K562 (cell line): ENCODE measurements at regions not wholly inside any gene's neighbourhood (a gene's known extent, or its start where the extent isn't known, plus 50 kb on each side); places are given as distances from the start of the nearest gene placed in this dataset.

Experiments used
- ATAC-seq: fragments of 200-7000 bp; cut with Tn5 transposase; 3 replicates; pipeline ENCODE4 v1.9.1; 2020; ENCODE audit warnings: moderate library complexity
- BruUV-seq: library from RNA; stranded (reverse); fragments of 400-500 nt; replicated peaks from 2 replicates; lab custom pipeline; 2021; lab: Mats Ljungman, UMichigan
- CTCF ChIA-PET: fragments of 300-600 bp; formaldehyde crosslinking; extraction: SDS; loops from one replicate; lab custom pipeline; 2021; ENCODE audit warnings: low intra/inter-chr PET ratio; lab: Yijun Ruan, JAX
- POLR2A ChIA-PET: fragments of 300-600, 350-650 bp; sonication (Branson Sonifier 250); formaldehyde crosslinking; extraction: SDS; loops from one replicate; lab custom pipeline; 2021; ENCODE audit warnings: antibody characterized with exemption, inconsistent platforms; lab: Yijun Ruan, JAX
- DNase-seq, 4 experiments: peaks; one replicate each; pipeline versions ENCODE4 v3.0.0 to v3.0.0-alpha.2; 2011 to 2018; ENCODE audit warnings: low spot score in 3 of 4, mixed read lengths in 3 of 4; ENCODE audit errors: extremely low read depth in 1 of 4
- FAIRE-seq: peaks from 2 replicates; lab custom pipeline; 2011; peaks lifted over from hg19 to GRCh38; lab: Jason Lieb, UNC
- H2AFZ ChIP-seq: 2 replicates; pipeline ENCODE4 v1.6.0; 2011; ENCODE audit warnings: low read depth, low read length, control low read depth, inconsistent platforms
- H3K27ac ChIP-seq: fragments of 200-600 bp; 3 replicates; pipeline ENCODE4 v1.8.0; 2011; ENCODE audit warnings: low read depth, mild to moderate bottlenecking, control low read depth, inconsistent platforms, low read length, moderate library complexity, mixed read lengths; ENCODE audit errors: extremely low read depth
- H3K27me3 ChIP-seq, 2 experiments: fragments of 300-600 bp in 1 of 2; 2 replicates in 1 of 2; 3 replicates in 1 of 2; pipeline versions ENCODE4 v1.6.0 to v1.8.0; 2011; ENCODE audit warnings: inconsistent platforms in 2 of 2, low read length in 2 of 2, mild to moderate bottlenecking in 1 of 2, mixed read lengths in 1 of 2, moderate library complexity in 1 of 2; ENCODE audit not compliant: control insufficient read depth in 2 of 2, insufficient read depth in 2 of 2
- H3K36me3 ChIP-seq: fragments of 300-600 bp; 3 replicates; pipeline ENCODE4 v1.8.0; 2011; ENCODE audit warnings: mild to moderate bottlenecking, low read length, inconsistent platforms; ENCODE audit not compliant: control insufficient read depth, insufficient read depth
- H3K4me1 ChIP-seq, 2 experiments: fragments of 200-600 bp in 1 of 2; replicated peaks in 1 of 2; 2 replicates in 1 of 2; 3 replicates in 1 of 2; pipeline versions ENCODE4 v1.5.1 to v1.8.0; 2011; ENCODE audit warnings: inconsistent platforms in 2 of 2, low read length in 2 of 2, mild to moderate bottlenecking in 1 of 2, mixed read lengths in 1 of 2, moderate library complexity in 1 of 2; ENCODE audit not compliant: control insufficient read depth in 2 of 2, insufficient read depth in 2 of 2
- H3K4me2 ChIP-seq: 2 replicates; pipeline ENCODE4 v1.6.1; 2011; ENCODE audit warnings: low read length, control low read depth, inconsistent platforms, mixed read lengths; ENCODE audit not compliant: insufficient read depth
- H3K4me3 ChIP-seq: fragments of 200-600 bp; sonication (generic), shearing (Covaris generic); 2 replicates; pipeline ENCODE4 v1.5.1; 2016; ENCODE audit warnings: control low read depth, inconsistent platforms
- H3K79me2 ChIP-seq: fragments of 200-600 bp; 3 replicates; pipeline ENCODE4 v1.8.0; 2011; ENCODE audit warnings: low read length, inconsistent platforms; ENCODE audit not compliant: control insufficient read depth, insufficient read depth
- H3K9ac ChIP-seq, 2 experiments: 2 replicates each; pipeline versions ENCODE4 v1.6.0 to v1.6.1; 2011; ENCODE audit warnings: low read depth in 2 of 2, low read length in 2 of 2, control low read depth in 1 of 2, inconsistent platforms in 1 of 2, mild to moderate bottlenecking in 1 of 2, mixed read lengths in 1 of 2; ENCODE audit not compliant: insufficient read depth in 1 of 2
- H3K9me1 ChIP-seq: one replicate; pipeline ENCODE4 v1.6.0; 2011; ENCODE audit warnings: inconsistent platforms, mild to moderate bottlenecking, low read length, moderate library complexity; ENCODE audit not compliant: control insufficient read depth, insufficient read depth
- H3K9me3 ChIP-seq: replicated peaks from 2 replicates; pipeline ENCODE4 v1.5.1; 2011; ENCODE audit warnings: low read depth, low read length, inconsistent platforms; ENCODE audit not compliant: control insufficient read depth, insufficient read depth
- H4K20me1 ChIP-seq: replicated peaks from 2 replicates; pipeline ENCODE4 v1.6.1; 2011; ENCODE audit warnings: low read length, inconsistent platforms, mixed read lengths; ENCODE audit not compliant: control insufficient read depth, insufficient read depth
- CEBPG ChIP-seq, 3 experiments: fragments of 200-800 bp in 1 of 3; sonication (Bioruptor generic) in 1 of 3; sonication (generic) in 1 of 3; formaldehyde crosslinking in 1 of 3; IDR thresholded peaks in 2 of 3; conservative IDR thresholded peaks in 1 of 3; 2 replicates each; pipeline versions ENCODE4 v1.6.1 to v1.8.0; 2016 to 2022; ENCODE audit warnings: missing compliant biosample characterization in 2 of 3, missing genetic modification characterization in 2 of 3, mild to moderate bottlenecking in 1 of 3, missing genetic modification reagents in 1 of 3
- ELF4 ChIP-seq: fragments of 450-650 bp; formaldehyde crosslinking; IDR thresholded peaks from 2 replicates; pipeline ENCODE4 v1.4.0; 2022; ENCODE audit warnings: missing genetic modification characterization
- ETV6 ChIP-seq, 3 experiments: fragments of 150-350 bp in 1 of 3; sonication (generic) in 1 of 3; formaldehyde crosslinking in 1 of 3; IDR thresholded peaks; 2 replicates each; pipeline versions ENCODE4 v1.6.1 to v1.8.0; 2014 to 2022; ENCODE audit warnings: borderline replicate concordance in 2 of 3, low read depth in 2 of 3, antibody characterized with exemption in 1 of 3, low read length in 1 of 3, mild to moderate bottlenecking in 1 of 3, missing genetic modification reagents in 1 of 3
- GATA2 ChIP-seq: sonication (generic); formaldehyde crosslinking; IDR thresholded peaks from 2 replicates; pipeline ENCODE4 v1.4.0; 2020; ENCODE audit warnings: mild to moderate bottlenecking, missing genetic modification reagents
- HDAC1 ChIP-seq, 2 experiments: fragments of 450-650 bp; IDR thresholded peaks; 2 replicates each; pipeline ENCODE4 v1.6.1; 2016 to 2017; ENCODE audit warnings: inconsistent platforms in 1 of 2, mild to moderate bottlenecking in 1 of 2, moderate library complexity in 1 of 2
- HDGF ChIP-seq: fragments of 450-650 bp; IDR thresholded peaks from 2 replicates; pipeline ENCODE4 v1.6.1; 2016
- HNRNPL ChIP-seq: fragments of 200-400 bp; formaldehyde crosslinking; IDR thresholded peaks from 2 replicates; pipeline ENCODE4 v1.6.1; 2017; ENCODE audit warnings: low read depth, mild to moderate bottlenecking, low read length
- KDM1A ChIP-seq, 2 experiments: fragments of 450-650 bp; IDR thresholded peaks; 2 replicates each; pipeline ENCODE4 v1.6.1; 2016; ENCODE audit warnings: mild to moderate bottlenecking in 2 of 2
- MEIS2 ChIP-seq: fragments of 450-650 bp; IDR thresholded peaks from 2 replicates; pipeline ENCODE4 v1.6.1; 2014; ENCODE audit warnings: mild to moderate bottlenecking; ENCODE audit not compliant: partially characterized antibody
- NRF1 ChIP-seq, 2 experiments: fragments of 450-650 bp; IDR thresholded peaks in 1 of 2; conservative IDR thresholded peaks in 1 of 2; 2 replicates each; pipeline ENCODE4 v1.6.1; 2014; ENCODE audit warnings: mild to moderate bottlenecking in 2 of 2
- PHF20 ChIP-seq: fragments of 450-650 bp; IDR thresholded peaks from 2 replicates; pipeline ENCODE4 v1.6.1; 2018; ENCODE audit not compliant: partially characterized antibody
- POU5F1 ChIP-seq: fragments of 150-350 bp; IDR thresholded peaks from 2 replicates; pipeline ENCODE4 v1.6.1; 2014; ENCODE audit warnings: borderline replicate concordance, low read length, low read depth, mild to moderate bottlenecking; ENCODE audit not compliant: partially characterized antibody
- SIN3B ChIP-seq: fragments of 450-650 bp; IDR thresholded peaks from 2 replicates; pipeline ENCODE4 v1.6.1; 2017; ENCODE audit warnings: low read depth, mild to moderate bottlenecking, moderate library complexity
- ZEB2 ChIP-seq: fragments of 450-650 bp; IDR thresholded peaks from 2 replicates; pipeline ENCODE4 v1.6.1; 2016
- WGBS: fragments of 100-300 bp; shearing (Covaris generic); methylation state at CpG from one replicate; pipeline ENCODE4 v1.1.6; 2016; ENCODE audit warnings: low coverage, mixed read lengths; ENCODE audit not compliant: insufficient coverage; ENCODE audit errors: missing lambda C conversion rate; 5-methylcytosine and 5-hydroxymethylcytosine counted together
- in situ Hi-C: fragments of 300-500 bp; cut with MboI; formaldehyde crosslinking; loops from 4 replicates; pipeline ENCODE4 v1.15.0; 2018; ENCODE audit warnings: inconsistent platforms, mixed read lengths
- intact Hi-C: fragments of 100-400 bp; cut with micrococcal nuclease; formaldehyde crosslinking; loops from 2 replicates; pipeline ENCODE4 v1.14.2; 2022
- TF ChIP-seq, protein P1 (sequence below): fragments of 450-650 bp; formaldehyde crosslinking; IDR thresholded peaks from 2 replicates; pipeline ENCODE4 v1.4.0; 2022; ENCODE audit warnings: missing genetic modification characterization

- Histone ChIP-seq H3K36me3 (no peaks in the 10 kb centered on the region), H4K20me1 (no peaks in the 10 kb centered on the region), H3K9ac (no peak overlapping the region), H3K79me2 (no peaks in the 10 kb centered on the region), H3K9me1 (no peaks in the 10 kb centered on the region), H3K27me3 (no peaks in the 10 kb centered on the region; a peak in 1 of 5 replicates), H2AFZ (peak overlapping the region; percentile 24; the same call in 1 of the 2 replicates), H3K4me3 (no peak overlapping the region), H3K9me3 (no peaks in the 10 kb centered on the region), H3K4me2 (no peak overlapping the region), H3K4me1 (peaks cover 0 to 5% of the 10 kb centered on the region in 2 experiments; a peak in 1 of 5 replicates), H3K27ac (no peak overlapping the region)
- TF ChIP-seq GATA2 (CRISPR knock-in tag) (no peak), SIN3B (no peak), HNRNPL (no peak), MEIS2 (no peak)
- CTCF ChIA-PET: no interaction called here
- BruUV-seq: no TSS peak
- FAIRE-seq (no peak), DNase-seq (no peak), ATAC-seq (no peak)
- POLR2A ChIA-PET: no interaction called here
- intact Hi-C loops: no loop called here
- WGBS: 28% methylated on average over 8 of the region's 8 CpGs
- in situ Hi-C loops: no loop called here
Observed at GRCh38 chr2:43152186-43152585, 74.2 kb downstream of the ZFP36L2 start.

- Histone ChIP-seq H2AFZ (no peak overlapping the region), H3K27me3 (no peaks in the 10 kb centered on the region; a peak in 1 of 5 replicates), H4K20me1 (no peaks in the 10 kb centered on the region), H3K27ac (no peak overlapping the region), H3K79me2 (no peaks in the 10 kb centered on the region), H3K4me3 (no peak overlapping the region), H3K9me3 (no peaks in the 10 kb centered on the region), H3K9me1 (no peaks in the 10 kb centered on the region), H3K36me3 (no peaks in the 10 kb centered on the region), H3K9ac (no peak overlapping the region), H3K4me2 (no peak overlapping the region), H3K4me1 (no peaks in the 10 kb centered on the region)
- intact Hi-C loops (no loop called here), in situ Hi-C loops (loop anchor here (25.0 kb wide), 1 partner anchor 312 kb away; no protein-coding TSS in a partner anchor)
- BruUV-seq: no TSS peak
- ChIA-PET POLR2A (no interaction called here), CTCF (no interaction called here)
- peak; percentile 36; the same call in 1 of the 3 replicates for ATAC-seq
- peak; percentile 59 for FAIRE-seq
- 25% methylated on average over 9 of the region's 9 CpGs for WGBS
- DNase-seq: no peak
- no peak for TF ChIP-seq ETV6 (IDR thresholded peaks at IDR 0.05; ENCODE audit: borderline replicate concordance in 1 of 2, low read depth in 2 of 2, low read length in 1 of 2)
- TF ChIP-seq ETV6 (CRISPR knock-in tag; IDR thresholded peaks at IDR 0.05; ENCODE audit: borderline replicate concordance): no peak
- TF ChIP-seq, protein P1, sequence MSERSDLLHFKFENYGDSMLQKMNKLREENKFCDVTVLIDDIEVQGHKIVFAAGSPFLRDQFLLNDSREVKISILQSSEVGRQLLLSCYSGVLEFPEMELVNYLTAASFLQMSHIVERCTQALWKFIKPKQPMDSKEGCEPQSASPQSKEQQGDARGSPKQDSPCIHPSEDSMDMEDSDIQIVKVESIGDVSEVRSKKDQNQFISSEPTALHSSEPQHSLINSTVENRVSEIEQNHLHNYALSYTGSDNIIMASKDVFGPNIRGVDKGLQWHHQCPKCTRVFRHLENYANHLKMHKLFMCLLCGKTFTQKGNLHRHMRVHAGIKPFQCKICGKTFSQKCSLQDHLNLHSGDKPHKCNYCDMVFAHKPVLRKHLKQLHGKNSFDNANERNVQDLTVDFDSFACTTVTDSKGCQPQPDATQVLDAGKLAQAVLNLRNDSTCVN (CRISPR knock-in tag): 0 out of 2 replicates have a peak, but pooled peaks have one; percentile 63
- TF ChIP-seq ELF4: 0 out of 2 replicates have a peak, but pooled peaks have one; percentile 34
- peak; percentile 46 for TF ChIP-seq PHF20
- TF ChIP-seq HDGF: 0 out of 2 replicates have a peak, but pooled peaks have one; percentile 34
- 0 out of 2 replicates have a peak, but pooled peaks have one; percentile 25 for TF ChIP-seq ZEB2
- TF ChIP-seq NRF1 (conservative IDR thresholded peaks at IDR 0.05 in 1 of 2, IDR thresholded peaks at IDR 0.05 in 1 of 2): peak; percentile 68 to 76
- no peak for TF ChIP-seq POU5F1
- TF ChIP-seq CEBPG (CRISPR knock-in tag; IDR thresholded peaks at IDR 0.05): 0 out of 2 replicates have a peak, but pooled peaks have one; percentile 12
- no peak for TF ChIP-seq CEBPG (tag; conservative IDR thresholded peaks at IDR 0.05 in 1 of 2, IDR thresholded peaks at IDR 0.05 in 1 of 2)
- peak in 1 of 2 experiments; percentile 38; a peak in 1 of 4 replicates for TF ChIP-seq KDM1A (IDR thresholded peaks at IDR 0.05)
- peak in 1 of 2 experiments; percentile 44; a peak in 1 of 4 replicates for TF ChIP-seq HDAC1 (IDR thresholded peaks at IDR 0.05)
Observed at GRCh38 chr2:43149482-43150107, 76.8 kb downstream of the ZFP36L2 start.
